ENCODE measurements at regions not wholly inside any gene's neighbourhood (a gene's known extent, or its start where the extent isn't known, plus 50 kb on each side); places are given as distances from the start of the nearest gene placed in this dataset.

DNA sequence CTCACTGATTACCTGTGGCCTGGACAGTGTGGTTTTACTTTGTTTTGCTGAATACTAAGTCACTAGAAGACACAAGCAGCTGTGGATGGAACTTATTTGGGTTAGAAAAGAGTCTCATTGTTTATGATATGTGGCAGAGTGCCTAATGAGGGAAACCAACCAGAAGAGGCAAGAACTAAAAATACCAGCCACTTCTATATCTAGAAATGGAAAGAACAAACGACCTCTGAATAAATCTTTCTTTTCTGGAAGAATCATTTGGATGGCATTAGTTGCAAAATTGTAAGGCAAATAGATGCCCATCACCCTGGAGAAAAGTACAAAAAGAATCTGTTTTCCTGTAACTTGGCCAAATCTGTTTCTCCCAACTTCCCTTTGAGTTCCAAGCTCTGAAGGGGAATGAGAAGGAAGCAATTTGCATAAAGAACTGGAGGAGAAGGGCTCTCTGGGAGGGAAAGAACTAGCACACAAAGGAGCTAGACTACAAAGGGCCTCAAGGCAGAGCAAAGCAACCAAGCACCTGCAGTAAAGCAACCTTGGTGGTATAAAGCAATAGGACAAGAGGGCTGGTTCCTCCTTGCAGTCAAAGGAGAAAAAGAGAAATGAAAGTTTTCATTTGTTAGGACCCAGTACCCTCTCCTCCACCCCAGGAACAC is 455.4 kb downstream of the CAAP1 start:
- H3K4me3 Mint-ChIP-seq = no peak overlapping the region

GRCh38 chr9:26426551-26427131 is 466.0 kb downstream of the CAAP1 start:
- no peaks in the 10 kb centered on the region for H3K36me3 Mint-ChIP-seq
- H3K9me3 Mint-ChIP-seq = no peaks in the 10 kb centered on the region
- H3K27me3 Mint-ChIP-seq = peaks cover 3% of the 10 kb centered on the region
- H3K4me1 Mint-ChIP-seq (ENCODE audit: unreplicated experiment) = no peaks in the 10 kb centered on the region
- no peak for DNase-seq (ENCODE audit: extremely low spot score, unreplicated experiment)
- no peak overlapping the region for H3K27ac Mint-ChIP-seq
- TF ChIP-seq, protein P1, sequence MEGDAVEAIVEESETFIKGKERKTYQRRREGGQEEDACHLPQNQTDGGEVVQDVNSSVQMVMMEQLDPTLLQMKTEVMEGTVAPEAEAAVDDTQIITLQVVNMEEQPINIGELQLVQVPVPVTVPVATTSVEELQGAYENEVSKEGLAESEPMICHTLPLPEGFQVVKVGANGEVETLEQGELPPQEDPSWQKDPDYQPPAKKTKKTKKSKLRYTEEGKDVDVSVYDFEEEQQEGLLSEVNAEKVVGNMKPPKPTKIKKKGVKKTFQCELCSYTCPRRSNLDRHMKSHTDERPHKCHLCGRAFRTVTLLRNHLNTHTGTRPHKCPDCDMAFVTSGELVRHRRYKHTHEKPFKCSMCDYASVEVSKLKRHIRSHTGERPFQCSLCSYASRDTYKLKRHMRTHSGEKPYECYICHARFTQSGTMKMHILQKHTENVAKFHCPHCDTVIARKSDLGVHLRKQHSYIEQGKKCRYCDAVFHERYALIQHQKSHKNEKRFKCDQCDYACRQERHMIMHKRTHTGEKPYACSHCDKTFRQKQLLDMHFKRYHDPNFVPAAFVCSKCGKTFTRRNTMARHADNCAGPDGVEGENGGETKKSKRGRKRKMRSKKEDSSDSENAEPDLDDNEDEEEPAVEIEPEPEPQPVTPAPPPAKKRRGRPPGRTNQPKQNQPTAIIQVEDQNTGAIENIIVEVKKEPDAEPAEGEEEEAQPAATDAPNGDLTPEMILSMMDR (conservative IDR thresholded peaks at IDR 0.05) = no peak
- no peak overlapping the region for H3K4me3 Mint-ChIP-seq

More for the DNA sequence above, 455.4 kb downstream of the CAAP1 start:
- no peaks in the 10 kb centered on the region for H3K9me3 Mint-ChIP-seq
- H3K4me1 Mint-ChIP-seq (ENCODE audit: unreplicated experiment) = no peaks in the 10 kb centered on the region
- no peaks in the 10 kb centered on the region for H3K36me3 Mint-ChIP-seq
- no peaks in the 10 kb centered on the region for H3K27me3 Mint-ChIP-seq
- TF ChIP-seq, protein P1 (conservative IDR thresholded peaks at IDR 0.05) = no peak
- no peak for DNase-seq (ENCODE audit: extremely low spot score, unreplicated experiment)
- no peak overlapping the region for H3K27ac Mint-ChIP-seq

- no peak overlapping the region for H3K27ac Mint-ChIP-seq
- no peaks in the 10 kb centered on the region for H3K4me1 Mint-ChIP-seq (ENCODE audit: unreplicated experiment)
- no peak for DNase-seq (ENCODE audit: extremely low spot score, unreplicated experiment)
- H3K36me3 Mint-ChIP-seq = no peaks in the 10 kb centered on the region
- TF ChIP-seq, protein P1 (conservative IDR thresholded peaks at IDR 0.05) = no peak
- no peak overlapping the region for H3K4me3 Mint-ChIP-seq
- no peaks in the 10 kb centered on the region for H3K9me3 Mint-ChIP-seq
- peaks cover 3% of the 10 kb centered on the region for H3K27me3 Mint-ChIP-seq
Measured at GRCh38 chr9:26418480-26418879, 474.1 kb downstream of the CAAP1 start.

- Mint-ChIP-seq H3K9me3 (no peaks in the 10 kb centered on the region), H3K27me3 (peaks cover 3% of the 10 kb centered on the region), H3K36me3 (no peaks in the 10 kb centered on the region), H3K27ac (no peak overlapping the region), H3K4me1 (ENCODE audit: unreplicated experiment) (no peaks in the 10 kb centered on the region), H3K4me3 (no peak overlapping the region)
- TF ChIP-seq, protein P1 (conservative IDR thresholded peaks at IDR 0.05) = no peak
- DNase-seq (ENCODE audit: extremely low spot score, unreplicated experiment) = no peak
Measured at GRCh38 chr9:26415528-26415927, 477.1 kb downstream of the CAAP1 start.

DNA sequence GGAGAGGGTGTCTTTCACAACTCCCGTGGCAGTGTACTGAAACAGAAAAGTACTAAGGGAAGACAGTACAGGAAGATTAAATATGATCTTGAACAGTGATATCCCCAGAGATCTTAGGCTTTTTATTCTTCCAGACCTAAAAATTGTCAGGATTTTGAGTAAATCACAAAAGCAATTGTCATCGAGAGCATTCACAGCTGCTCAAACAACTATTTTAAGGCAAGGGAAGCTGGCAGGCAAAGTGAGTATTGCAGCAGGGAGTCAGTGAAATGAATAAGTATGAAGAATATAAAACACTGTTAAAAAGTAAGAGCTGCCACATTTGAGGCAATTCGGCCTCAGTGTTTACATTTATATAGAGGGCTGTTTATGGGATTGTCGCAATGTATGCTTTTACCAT is 479.0 kb downstream of the CAAP1 start:
- Mint-ChIP-seq H3K4me1 (ENCODE audit: unreplicated experiment) (no peaks in the 10 kb centered on the region), H3K27ac (no peak overlapping the region), H3K9me3 (no peaks in the 10 kb centered on the region), H3K36me3 (no peaks in the 10 kb centered on the region), H3K4me3 (no peak overlapping the region), H3K27me3 (no peaks in the 10 kb centered on the region)
- TF ChIP-seq, protein P1 (conservative IDR thresholded peaks at IDR 0.05) = no peak
- no peak for DNase-seq (ENCODE audit: extremely low spot score, unreplicated experiment)
